Activated CD8-positive, alpha-beta T cell treated with anti-CD3 and anti-CD28 coated beads for 36 hours (primary cell): ENCODE measurements at regions not wholly inside any gene's neighbourhood (a gene's known extent, or its start where the extent isn't known, plus 50 kb on each side); places are given as distances from the start of the nearest gene placed in this dataset.

Source experiments
- ATAC-seq: fragments of 200-7000 bp; cut with Tn5 transposase; one replicate; pipeline ENCODE4 v1.10.0; 2021; ENCODE audit warnings: mild to moderate bottlenecking, moderate library complexity
- CTCF ChIA-PET: fragments of 350-600 bp; sonication (Branson Sonifier 250); formaldehyde crosslinking; loops from one replicate; lab custom pipeline; 2021; ENCODE audit warnings: antibody characterized with exemption; lab: Charles Lee
- POLR2A ChIA-PET: fragments of 350-600 bp; sonication (Branson Sonifier 250); formaldehyde crosslinking; loops from one replicate; lab custom pipeline; 2021; ENCODE audit warnings: antibody characterized with exemption; lab: Charles Lee
- DNase-seq: peaks from one replicate; pipeline ENCODE4 v3.0.0-alpha.2; 2020
- H3K27ac Mint-ChIP-seq: one replicate; pipeline ENCODE4 v1.8.0; 2021; ENCODE audit warnings: mild to moderate bottlenecking, mixed read lengths
- H3K27me3 Mint-ChIP-seq: one replicate; pipeline ENCODE4 v1.8.0; 2021; ENCODE audit warnings: mixed read lengths
- H3K36me3 Mint-ChIP-seq: one replicate; pipeline ENCODE4 v1.8.0; 2021; ENCODE audit warnings: low read depth, mixed read lengths
- H3K4me1 Mint-ChIP-seq: one replicate; pipeline ENCODE4 v1.8.0; 2021; ENCODE audit warnings: low read depth, mixed read lengths
- H3K4me3 Mint-ChIP-seq: one replicate; pipeline ENCODE4 v1.8.0; 2021; ENCODE audit warnings: mild to moderate bottlenecking, moderate library complexity, mixed read lengths
- H3K9me3 Mint-ChIP-seq: one replicate; pipeline ENCODE4 v1.8.0; 2021; ENCODE audit warnings: mixed read lengths
- CTCF ChIP-seq: fragments of 200-600 bp; IDR thresholded peaks from one replicate; pipeline ENCODE4 v1.8.0; 2022; ENCODE audit warnings: antibody characterized with exemption, mild to moderate bottlenecking
- intact Hi-C: fragments of 100-400 bp; cut with micrococcal nuclease; formaldehyde crosslinking; loops from one replicate; pipeline ENCODE4 v1.10.0; 2022

- no peak for TF ChIP-seq CTCF
- DNase-seq (no peak), ATAC-seq (no peak)
- H3K27ac Mint-ChIP-seq, result no peak overlapping the region
- no peaks in the 10 kb centered on the region for H3K36me3 Mint-ChIP-seq
- CTCF ChIA-PET, result no interaction called here
- peaks cover 4% of the 10 kb centered on the region for H3K9me3 Mint-ChIP-seq
- H3K4me1 Mint-ChIP-seq, result no peaks in the 10 kb centered on the region
- POLR2A ChIA-PET, result no interaction called here
- intact Hi-C loops, result no loop called here
- H3K4me3 Mint-ChIP-seq, result no peak overlapping the region
- H3K27me3 Mint-ChIP-seq, result no peaks in the 10 kb centered on the region
Measured at GRCh38 chr5:125750147-125750860, 672.9 kb upstream of the GRAMD2B start.

GRCh38 chr5:125750861-125751186 lies 672.4 kb upstream of the GRAMD2B start:
- intact Hi-C loops, result no loop called here
- ChIA-PET CTCF (no interaction called here), POLR2A (no interaction called here)
- Mint-ChIP-seq H3K4me1 (no peaks in the 10 kb centered on the region), H3K27me3 (no peaks in the 10 kb centered on the region), H3K36me3 (no peaks in the 10 kb centered on the region), H3K9me3 (peaks cover 4% of the 10 kb centered on the region), H3K27ac (no peak overlapping the region), H3K4me3 (no peak overlapping the region)
- ATAC-seq (no peak), DNase-seq (no peak)
- no peak for TF ChIP-seq CTCF

- ChIA-PET CTCF (no interaction called here), POLR2A (no interaction called here)
- Mint-ChIP-seq H3K4me1 (no peaks in the 10 kb centered on the region), H3K36me3 (no peaks in the 10 kb centered on the region), H3K27me3 (no peaks in the 10 kb centered on the region), H3K27ac (no peak overlapping the region), H3K9me3 (peaks cover 6% of the 10 kb centered on the region), H3K4me3 (no peak overlapping the region)
- TF ChIP-seq CTCF, result no peak
- no peak for DNase-seq
- no peak for ATAC-seq
- intact Hi-C loops, result no loop called here
Measured at GRCh38 chr5:125756456-125756855, 666.8 kb upstream of the GRAMD2B start.

- intact Hi-C loops, result no loop called here
- peaks cover 9% of the 10 kb centered on the region for H3K9me3 Mint-ChIP-seq
- H3K4me3 Mint-ChIP-seq, result no peak overlapping the region
- ChIA-PET POLR2A (no interaction called here), CTCF (no interaction called here)
- no peak for DNase-seq
- no peaks in the 10 kb centered on the region for H3K27me3 Mint-ChIP-seq
- TF ChIP-seq CTCF, result no peak
- no peaks in the 10 kb centered on the region for H3K4me1 Mint-ChIP-seq
- no peak for ATAC-seq
- no peaks in the 10 kb centered on the region for H3K36me3 Mint-ChIP-seq
- H3K27ac Mint-ChIP-seq, result no peak overlapping the region
Measured at GRCh38 chr5:125766706-125767105, 656.5 kb upstream of the GRAMD2B start.

GRCh38 chr5:125775896-125776295 lies 647.3 kb upstream of the GRAMD2B start:
- H3K27ac Mint-ChIP-seq, result no peak overlapping the region
- intact Hi-C loops, result no loop called here
- no peak overlapping the region for H3K4me3 Mint-ChIP-seq
- no peaks in the 10 kb centered on the region for H3K36me3 Mint-ChIP-seq
- DNase-seq (no peak), ATAC-seq (no peak)
- peaks cover 5% of the 10 kb centered on the region for H3K9me3 Mint-ChIP-seq
- POLR2A ChIA-PET, result no interaction called here
- no peaks in the 10 kb centered on the region for H3K27me3 Mint-ChIP-seq
- TF ChIP-seq CTCF, result no peak
- CTCF ChIA-PET, result no interaction called here
- no peaks in the 10 kb centered on the region for H3K4me1 Mint-ChIP-seq
